H1 (cell line): ENCODE measurements at regions not wholly inside any gene's neighbourhood (a gene's known extent, or its start where the extent isn't known, plus 50 kb on each side); places are given as distances from the start of the nearest gene placed in this dataset.

Experiments
- ATF3 ChIP-seq: IDR thresholded peaks from 2 replicates; pipeline ENCODE4 v1.6.1; 2011; ENCODE audit warnings: low read depth, mild to moderate bottlenecking, low read length; ENCODE audit not compliant: insufficient read depth
- EP300 ChIP-seq, 2 experiments: IDR thresholded peaks; 1 replicate in 1 of 2; 2 replicates in 1 of 2; pipeline ENCODE4 v1.6.1; 2011 to 2012; ENCODE audit warnings: low read depth in 2 of 2, low read length in 2 of 2, mild to moderate bottlenecking in 2 of 2, borderline replicate concordance in 1 of 2, inconsistent platforms in 1 of 2, moderate library complexity in 1 of 2
- FOSL1 ChIP-seq: IDR thresholded peaks from 2 replicates; pipeline ENCODE4 v1.6.1; 2011; ENCODE audit warnings: mild to moderate bottlenecking, low read depth, low read length, moderate library complexity; ENCODE audit not compliant: insufficient read depth
- GTF2F1 ChIP-seq: IDR thresholded peaks from 2 replicates; pipeline ENCODE4 v1.6.1; 2012; ENCODE audit warnings: low read depth, low read length, improper control_type of control experiment, borderline replicate concordance
- HDAC2 ChIP-seq, 2 experiments: fragments of 300-600 bp in 1 of 2; sonication (generic) in 1 of 2; IDR thresholded peaks; 2 replicates each; pipeline ENCODE4 v1.6.1; 2011 to 2012; ENCODE audit warnings: low read depth in 2 of 2, low read length in 2 of 2, mild to moderate bottlenecking in 2 of 2, moderate library complexity in 2 of 2, borderline replicate concordance in 1 of 2, inconsistent platforms in 1 of 2
- KDM5A ChIP-seq: fragments of 200-600 bp; IDR thresholded peaks from 2 replicates; pipeline ENCODE4 v1.7.1; 2012; ENCODE audit warnings: mild to moderate bottlenecking, low read length, inconsistent platforms, mixed read lengths
- MAFK ChIP-seq: IDR thresholded peaks from 2 replicates; pipeline ENCODE4 v1.6.1; 2012; ENCODE audit warnings: low read depth, mild to moderate bottlenecking, improper control_type of control experiment, low read length
- PHF8 ChIP-seq: fragments of 200-600 bp; sonication (generic); conservative IDR thresholded peaks from 2 replicates; pipeline ENCODE4 v1.7.1; 2012; ENCODE audit warnings: low read depth, mild to moderate bottlenecking, inconsistent platforms, low read length, moderate library complexity
- POLR2AphosphoS5 ChIP-seq: IDR thresholded peaks from 2 replicates; pipeline ENCODE4 v1.6.1; 2011; ENCODE audit warnings: low read depth, low read length
- RXRA ChIP-seq: IDR thresholded peaks from 2 replicates; pipeline ENCODE4 v1.6.1; 2011; ENCODE audit warnings: low read depth, mild to moderate bottlenecking, low read length, moderate library complexity; ENCODE audit not compliant: insufficient read depth
- SP2 ChIP-seq: IDR thresholded peaks from 2 replicates; pipeline ENCODE4 v1.6.1; 2012; ENCODE audit warnings: mild to moderate bottlenecking, low read length, inconsistent platforms
- TAF7 ChIP-seq: optimal IDR thresholded peaks from 2 replicates; pipeline ENCODE3; 2011; ENCODE audit warnings: low read depth, mild to moderate bottlenecking, inconsistent platforms, low read length, moderate library complexity, borderline replicate concordance
- TF ChIP-seq, protein P1 (sequence below), 3 experiments: IDR thresholded peaks; 1 replicate in 2 of 3; 2 replicates in 1 of 3; pipeline versions ENCODE4 v1.5.1 to v1.6.1; 2011; ENCODE audit warnings: low read length in 3 of 3, mild to moderate bottlenecking in 3 of 3, inconsistent platforms in 2 of 3, low read depth in 1 of 3, moderate library complexity in 1 of 3; ENCODE audit not compliant: insufficient read depth in 1 of 3; ENCODE audit errors: control extremely low read depth in 1 of 3

GRCh38 chr11:15494740-15495139, 380.0 kb downstream of the INSC start:
- TF ChIP-seq EP300 (IDR thresholded peaks at IDR 0.05; ENCODE audit: borderline replicate concordance in 1 of 2, low read depth in 2 of 2, low read length in 2 of 2), result no peak
- TF ChIP-seq, protein P1, sequence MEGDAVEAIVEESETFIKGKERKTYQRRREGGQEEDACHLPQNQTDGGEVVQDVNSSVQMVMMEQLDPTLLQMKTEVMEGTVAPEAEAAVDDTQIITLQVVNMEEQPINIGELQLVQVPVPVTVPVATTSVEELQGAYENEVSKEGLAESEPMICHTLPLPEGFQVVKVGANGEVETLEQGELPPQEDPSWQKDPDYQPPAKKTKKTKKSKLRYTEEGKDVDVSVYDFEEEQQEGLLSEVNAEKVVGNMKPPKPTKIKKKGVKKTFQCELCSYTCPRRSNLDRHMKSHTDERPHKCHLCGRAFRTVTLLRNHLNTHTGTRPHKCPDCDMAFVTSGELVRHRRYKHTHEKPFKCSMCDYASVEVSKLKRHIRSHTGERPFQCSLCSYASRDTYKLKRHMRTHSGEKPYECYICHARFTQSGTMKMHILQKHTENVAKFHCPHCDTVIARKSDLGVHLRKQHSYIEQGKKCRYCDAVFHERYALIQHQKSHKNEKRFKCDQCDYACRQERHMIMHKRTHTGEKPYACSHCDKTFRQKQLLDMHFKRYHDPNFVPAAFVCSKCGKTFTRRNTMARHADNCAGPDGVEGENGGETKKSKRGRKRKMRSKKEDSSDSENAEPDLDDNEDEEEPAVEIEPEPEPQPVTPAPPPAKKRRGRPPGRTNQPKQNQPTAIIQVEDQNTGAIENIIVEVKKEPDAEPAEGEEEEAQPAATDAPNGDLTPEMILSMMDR (IDR thresholded peaks at IDR 0.05; ENCODE audit: control extremely low read depth in 1 of 3, insufficient read depth in 1 of 3, low read depth in 1 of 3, low read length in 3 of 3), result no peak
- no peak for TF ChIP-seq PHF8
- TF ChIP-seq MAFK, result no peak
- TF ChIP-seq POLR2AphosphoS5, result no peak
- no peak for TF ChIP-seq GTF2F1
- TF ChIP-seq ATF3, result no peak
- no peak for TF ChIP-seq KDM5A
- no peak for TF ChIP-seq SP2
- TF ChIP-seq RXRA, result no peak
- no peak for TF ChIP-seq HDAC2 (IDR thresholded peaks at IDR 0.05; ENCODE audit: borderline replicate concordance in 1 of 2, low read depth in 2 of 2, low read length in 2 of 2)
- no peak for TF ChIP-seq TAF7
- no peak for TF ChIP-seq FOSL1
